HEK293T (cell line): ENCODE measurements at regions not wholly inside any gene's neighbourhood (a gene's known extent, or its start where the extent isn't known, plus 50 kb on each side); places are given as distances from the start of the nearest gene placed in this dataset.

ENCODE experiments used
- CTCF ChIA-PET: fragments of 350-600 bp; formaldehyde crosslinking; extraction: SDS; loops from one replicate; lab custom pipeline; 2021; ENCODE audit warnings: antibody characterized with exemption, inconsistent platforms; lab: Yijun Ruan, JAX
- POLR2A ChIA-PET: fragments of 350-600 bp; formaldehyde crosslinking; extraction: SDS; loops from one replicate; lab custom pipeline; 2020; ENCODE audit warnings: antibody characterized with exemption, inconsistent platforms; lab: Yijun Ruan, JAX
- DNase-seq: peaks from one replicate; pipeline ENCODE4 v3.0.0; 2012; ENCODE audit warnings: mixed read lengths; ENCODE audit errors: extremely low spot score
- ARNT ChIP-seq: fragments of 450-650 bp; IDR thresholded peaks from 2 replicates; pipeline ENCODE4 v1.6.1; 2017; ENCODE audit warnings: mild to moderate bottlenecking
- BHLHE40 ChIP-seq: fragments of 450-650 bp; IDR thresholded peaks from 2 replicates; pipeline ENCODE4 v1.6.1; 2016; ENCODE audit warnings: mild to moderate bottlenecking, moderate library complexity, borderline replicate concordance
- CTBP1 ChIP-seq: fragments of 450-650 bp; IDR thresholded peaks from 2 replicates; pipeline ENCODE4 v1.6.1; 2016; ENCODE audit warnings: borderline replicate concordance
- ELF4 ChIP-seq: fragments of 450-650 bp; IDR thresholded peaks from 2 replicates; pipeline ENCODE4 v1.6.1; 2017; ENCODE audit warnings: antibody characterized with exemption
- FOXA1 ChIP-seq: fragments of 450-650 bp; IDR thresholded peaks from 2 replicates; pipeline ENCODE4 v1.6.1; 2016; ENCODE audit warnings: mild to moderate bottlenecking
- FOXK2 ChIP-seq: fragments of 450-650 bp; IDR thresholded peaks from 2 replicates; pipeline ENCODE4 v1.6.1; 2016; ENCODE audit warnings: mild to moderate bottlenecking
- FOXM1 ChIP-seq: fragments of 450-650 bp; IDR thresholded peaks from 2 replicates; pipeline ENCODE4 v1.6.1; 2017; ENCODE audit warnings: mild to moderate bottlenecking, borderline replicate concordance
- HDGF ChIP-seq: fragments of 450-650 bp; IDR thresholded peaks from 2 replicates; pipeline ENCODE4 v1.6.1; 2017; ENCODE audit warnings: antibody characterized with exemption, borderline replicate concordance
- L3MBTL2 ChIP-seq: fragments of 450-650 bp; conservative IDR thresholded peaks from 2 replicates; pipeline ENCODE4 v1.6.1; 2016; ENCODE audit warnings: mild to moderate bottlenecking
- LEF1 ChIP-seq: fragments of 450-650 bp; IDR thresholded peaks from 2 replicates; pipeline ENCODE4 v1.6.1; 2017; ENCODE audit warnings: mild to moderate bottlenecking, borderline replicate concordance
- NFRKB ChIP-seq: fragments of 450-650 bp; IDR thresholded peaks from 2 replicates; pipeline ENCODE4 v1.6.1; 2016; ENCODE audit warnings: mild to moderate bottlenecking, moderate library complexity
- PKNOX1 ChIP-seq: fragments of 450-650 bp; IDR thresholded peaks from 2 replicates; pipeline ENCODE4 v1.6.1; 2016
- SP1 ChIP-seq: fragments of 450-650 bp; IDR thresholded peaks from 2 replicates; pipeline ENCODE4 v1.6.1; 2017
- SUZ12 ChIP-seq: fragments of 450-650 bp; IDR thresholded peaks from 2 replicates; pipeline ENCODE4 v1.6.1; 2016; ENCODE audit warnings: mild to moderate bottlenecking
- TARDBP ChIP-seq: fragments of 450-650 bp; IDR thresholded peaks from 2 replicates; pipeline ENCODE4 v1.6.1; 2016
- ZNF384 ChIP-seq: fragments of 450-650 bp; IDR thresholded peaks from 2 replicates; pipeline ENCODE4 v1.6.1; 2016

- ChIA-PET POLR2A (no interaction called here), CTCF (interaction anchor here (0.5 kb wide), 1 partner anchor 123 kb away, joined by 3 read pairs; no protein-coding TSS in a partner anchor)
- DNase-seq, result no peak
- TF ChIP-seq LEF1 (no peak), ELF4 (no peak), FOXA1 (no peak), BHLHE40 (no peak), FOXM1 (no peak), ZNF384 (no peak), SP1 (no peak), FOXK2 (no peak)
Observed at GRCh38 chr3:151563305-151563704, 102.4 kb upstream of the IGSF10 start.

DNA sequence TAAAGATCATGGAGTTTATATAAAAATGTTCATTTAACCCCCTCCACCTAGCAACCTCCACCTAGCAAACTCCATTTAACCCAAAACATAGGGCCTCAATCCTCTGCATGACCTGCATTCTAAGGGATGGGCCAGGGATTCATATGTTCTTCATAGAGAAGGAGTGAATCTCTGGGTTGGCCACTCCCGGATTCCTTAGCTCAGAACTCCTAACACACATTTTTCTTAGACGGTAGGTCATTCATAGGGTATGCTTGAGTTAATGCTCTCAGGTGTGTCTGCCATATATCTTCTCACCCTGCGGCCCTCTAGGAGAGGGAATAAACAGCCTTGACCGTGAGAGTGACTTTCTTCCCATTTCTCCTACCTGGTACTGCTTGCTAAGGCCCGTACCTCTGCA is 102.0 kb upstream of the IGSF10 start:
- no peak for DNase-seq
- TF ChIP-seq ELF4 (no peak), FOXM1 (no peak), HDGF (no peak), SP1 (no peak), ZNF384 (no peak), L3MBTL2 (no peak), NFRKB (no peak)
- ChIA-PET CTCF (interaction anchor here (0.5 kb wide), 1 partner anchor 123 kb away, joined by 3 read pairs; no protein-coding TSS in a partner anchor), POLR2A (no interaction called here)

DNA sequence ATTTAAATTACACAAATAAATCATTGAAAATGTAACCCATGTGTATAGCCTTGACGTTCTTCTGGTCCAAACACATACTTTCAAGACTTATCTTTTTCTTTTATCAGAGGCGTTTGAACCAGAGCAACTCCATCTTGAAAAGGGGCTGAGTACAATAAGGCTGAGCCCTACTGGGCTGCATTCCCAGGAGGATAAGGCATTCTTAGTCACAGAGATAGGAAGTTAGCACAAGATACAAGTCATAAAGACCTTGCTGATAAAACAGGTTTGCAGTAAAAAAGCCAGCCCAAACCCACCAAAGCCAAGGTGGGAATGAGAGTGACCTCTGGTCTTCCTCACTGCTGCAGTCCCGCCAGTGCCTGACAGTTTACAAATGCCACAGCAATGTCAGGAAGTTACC is 101.0 kb upstream of the IGSF10 start:
- ChIA-PET POLR2A (no interaction called here), CTCF (no interaction called here)
- DNase-seq, result no peak
- TF ChIP-seq PKNOX1, result no peak
- no peak for TF ChIP-seq ARNT
- no peak for TF ChIP-seq FOXA1
- no peak for TF ChIP-seq L3MBTL2
- no peak for TF ChIP-seq NFRKB

DNA sequence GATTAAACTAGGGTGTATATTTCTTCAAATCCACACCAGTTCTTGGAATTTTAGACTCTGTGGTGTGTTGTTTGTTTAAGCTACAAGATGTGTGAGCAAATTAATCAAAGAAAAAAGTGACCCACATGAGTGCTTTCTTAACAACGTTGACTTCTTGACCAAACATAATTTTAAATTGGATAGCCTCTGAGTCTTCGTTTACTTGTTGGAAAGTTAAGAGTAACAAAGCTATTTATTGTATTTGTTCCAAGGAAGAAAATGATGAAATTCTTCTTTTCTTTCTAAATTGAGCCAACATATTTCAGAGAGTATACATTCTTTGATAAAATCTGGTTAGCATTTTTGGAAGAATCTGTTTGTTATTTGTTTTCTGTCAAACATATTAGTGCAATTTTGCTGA is 99.9 kb upstream of the IGSF10 start:
- ChIA-PET POLR2A (no interaction called here), CTCF (no interaction called here)
- TF ChIP-seq ZNF384 (no peak), PKNOX1 (no peak), TARDBP (no peak), L3MBTL2 (no peak), BHLHE40 (no peak), ELF4 (no peak), FOXM1 (no peak), SUZ12 (no peak), LEF1 (no peak), SP1 (no peak), FOXK2 (no peak), FOXA1 (no peak), HDGF (no peak), NFRKB (no peak), ARNT (no peak), CTBP1 (no peak)
- DNase-seq, result no peak

- TF ChIP-seq FOXA1, result no peak
- TF ChIP-seq CTBP1, result no peak
- TF ChIP-seq FOXK2, result no peak
- ChIA-PET POLR2A (no interaction called here), CTCF (no interaction called here)
- no peak for DNase-seq
Observed at GRCh38 chr3:151559736-151560135, 98.9 kb upstream of the IGSF10 start.

DNA sequence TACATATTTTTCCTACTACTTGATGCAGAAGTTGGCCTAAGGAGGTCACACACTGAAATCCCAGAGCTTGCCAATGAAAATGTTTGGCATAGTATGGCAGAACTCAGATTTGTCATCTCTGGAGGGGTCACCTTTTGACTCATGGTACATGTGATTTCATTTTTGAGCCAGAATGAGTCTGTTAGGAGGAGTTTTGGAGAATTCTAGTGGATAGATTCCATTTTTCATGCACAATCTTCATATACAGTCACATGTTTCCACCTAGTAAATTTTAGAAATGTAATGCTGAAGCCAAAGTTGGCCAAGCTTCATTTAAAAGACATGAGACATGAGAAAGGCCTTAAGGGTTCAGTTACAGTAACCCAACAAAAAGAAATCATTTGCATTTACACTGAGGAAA is 97.8 kb upstream of the IGSF10 start:
- DNase-seq, result no peak
- CTCF ChIA-PET, result no interaction called here
- POLR2A ChIA-PET, result no interaction called here
- TF ChIP-seq FOXA1 (no peak), HDGF (no peak), L3MBTL2 (no peak), SUZ12 (no peak), ELF4 (no peak), NFRKB (no peak), ARNT (no peak), LEF1 (no peak), PKNOX1 (no peak), BHLHE40 (no peak)

GRCh38 chr3:151557068-151557840 is 96.4 kb upstream of the IGSF10 start:
- ChIA-PET CTCF (interaction anchor here (0.5 kb wide), 1 partner anchor 451 kb away, joined by 3 read pairs; no protein-coding TSS in a partner anchor), POLR2A (no interaction called here)
- no peak for DNase-seq
- no peak for TF ChIP-seq TARDBP
- no peak for TF ChIP-seq SP1
- TF ChIP-seq BHLHE40, result no peak
- no peak for TF ChIP-seq L3MBTL2
- TF ChIP-seq PKNOX1, result no peak
- TF ChIP-seq LEF1, result no peak
- no peak for TF ChIP-seq NFRKB
- TF ChIP-seq FOXA1, result no peak
- no peak for TF ChIP-seq ZNF384
- TF ChIP-seq HDGF, result no peak
- no peak for TF ChIP-seq SUZ12
- TF ChIP-seq FOXK2, result no peak
- no peak for TF ChIP-seq CTBP1
